ENCODE measurements at regions not wholly inside any gene's neighbourhood (a gene's known extent, or its start where the extent isn't known, plus 50 kb on each side); places are given as distances from the start of the nearest gene placed in this dataset.

DNA sequence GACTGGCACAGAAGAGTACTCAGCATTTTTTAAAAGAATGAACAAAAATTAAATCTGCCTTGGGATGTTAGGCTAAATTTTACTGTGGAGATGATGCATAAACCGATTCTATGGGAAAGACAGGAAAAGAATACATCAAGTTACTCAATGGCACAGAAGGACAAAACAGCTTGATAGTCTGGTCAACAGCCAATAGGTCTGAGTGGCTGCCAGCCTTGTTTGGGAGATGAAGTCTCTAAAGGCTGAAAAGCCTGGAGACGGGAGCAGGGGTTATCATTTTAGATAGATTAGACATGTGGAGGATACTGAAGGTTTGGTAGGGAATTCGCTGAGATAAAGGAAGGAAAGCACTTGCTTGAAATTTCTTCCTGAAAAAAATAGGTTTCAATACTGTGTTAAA, 56.3 kb upstream of the LAMA2 start:
- TF ChIP-seq POLR2AphosphoS5 (IDR thresholded peaks at IDR 0.05), result no peak
- TF ChIP-seq, protein P1, sequence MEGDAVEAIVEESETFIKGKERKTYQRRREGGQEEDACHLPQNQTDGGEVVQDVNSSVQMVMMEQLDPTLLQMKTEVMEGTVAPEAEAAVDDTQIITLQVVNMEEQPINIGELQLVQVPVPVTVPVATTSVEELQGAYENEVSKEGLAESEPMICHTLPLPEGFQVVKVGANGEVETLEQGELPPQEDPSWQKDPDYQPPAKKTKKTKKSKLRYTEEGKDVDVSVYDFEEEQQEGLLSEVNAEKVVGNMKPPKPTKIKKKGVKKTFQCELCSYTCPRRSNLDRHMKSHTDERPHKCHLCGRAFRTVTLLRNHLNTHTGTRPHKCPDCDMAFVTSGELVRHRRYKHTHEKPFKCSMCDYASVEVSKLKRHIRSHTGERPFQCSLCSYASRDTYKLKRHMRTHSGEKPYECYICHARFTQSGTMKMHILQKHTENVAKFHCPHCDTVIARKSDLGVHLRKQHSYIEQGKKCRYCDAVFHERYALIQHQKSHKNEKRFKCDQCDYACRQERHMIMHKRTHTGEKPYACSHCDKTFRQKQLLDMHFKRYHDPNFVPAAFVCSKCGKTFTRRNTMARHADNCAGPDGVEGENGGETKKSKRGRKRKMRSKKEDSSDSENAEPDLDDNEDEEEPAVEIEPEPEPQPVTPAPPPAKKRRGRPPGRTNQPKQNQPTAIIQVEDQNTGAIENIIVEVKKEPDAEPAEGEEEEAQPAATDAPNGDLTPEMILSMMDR (IDR thresholded peaks at IDR 0.05), result no peak
- no peak for TF ChIP-seq EP300 (IDR thresholded peaks at IDR 0.05; ENCODE audit: low read depth)

All from transverse colon (tissue), 4 donors.